Midbrain (tissue), 1 donor: ENCODE measurements at regions not wholly inside any gene's neighbourhood (a gene's known extent, or its start where the extent isn't known, plus 50 kb on each side); places are given as distances from the start of the nearest gene placed in this dataset.
"Not testable (repeated sequence)": the region's sequence is repeated elsewhere in the genome, so short reads cannot be mapped to it uniquely, and the experiment has no call there.

Experiments
- DNase-seq: peaks from one replicate; lab custom pipeline; 2025; lab: John Stamatoyannopoulos, UW

DNA sequence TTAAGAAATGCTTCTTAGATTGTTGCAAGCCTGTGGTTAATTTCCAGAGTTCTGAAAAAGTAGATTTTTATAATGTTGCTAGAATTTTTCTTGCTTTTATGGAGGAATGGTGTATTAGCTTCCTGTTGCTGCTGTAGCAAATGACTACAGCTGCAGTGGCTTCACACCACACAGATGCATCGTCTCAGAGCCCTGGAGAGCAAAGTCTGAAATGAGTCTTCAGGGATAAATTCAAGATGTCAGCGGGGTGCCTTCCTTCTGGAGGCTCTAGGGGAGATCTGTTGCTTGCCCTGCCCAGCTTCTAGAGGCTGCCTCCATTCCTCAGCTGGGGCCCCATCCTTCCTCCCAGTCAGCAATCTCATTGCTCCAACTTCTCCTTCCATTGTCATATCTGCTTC, 187.8 kb downstream of the ZNF516 start:
- DNase-seq: no peak

DNA sequence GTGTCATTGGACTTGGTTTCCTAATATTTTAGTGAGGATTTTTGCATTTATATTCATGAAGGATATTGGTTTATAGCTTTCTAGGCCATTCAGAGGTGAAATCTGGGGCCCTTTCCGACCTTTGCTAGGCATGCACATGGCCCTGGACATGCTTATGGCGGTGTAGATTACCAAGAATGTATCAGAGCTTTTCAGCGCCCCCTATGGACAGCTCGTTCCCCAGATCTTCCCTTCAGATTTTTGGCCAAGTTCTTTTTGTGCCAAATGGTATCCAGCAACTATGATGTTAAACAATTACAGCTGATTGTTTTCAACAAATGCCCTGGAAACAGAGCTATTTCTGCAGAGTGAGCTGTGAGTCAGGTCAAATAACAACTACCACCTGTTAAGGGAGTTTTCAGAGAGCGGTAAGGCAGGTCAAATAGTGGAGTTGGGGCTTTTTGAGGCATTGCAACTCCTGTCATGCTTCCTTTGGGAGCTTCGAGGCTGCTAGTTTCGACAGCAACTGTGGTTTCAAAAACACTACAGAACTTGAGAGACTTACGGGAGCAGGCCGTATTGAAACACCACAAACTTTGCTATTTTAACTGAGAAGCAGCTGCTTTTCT, 188.3 kb downstream of the ZNF516 start:
- no peak for DNase-seq

DNA sequence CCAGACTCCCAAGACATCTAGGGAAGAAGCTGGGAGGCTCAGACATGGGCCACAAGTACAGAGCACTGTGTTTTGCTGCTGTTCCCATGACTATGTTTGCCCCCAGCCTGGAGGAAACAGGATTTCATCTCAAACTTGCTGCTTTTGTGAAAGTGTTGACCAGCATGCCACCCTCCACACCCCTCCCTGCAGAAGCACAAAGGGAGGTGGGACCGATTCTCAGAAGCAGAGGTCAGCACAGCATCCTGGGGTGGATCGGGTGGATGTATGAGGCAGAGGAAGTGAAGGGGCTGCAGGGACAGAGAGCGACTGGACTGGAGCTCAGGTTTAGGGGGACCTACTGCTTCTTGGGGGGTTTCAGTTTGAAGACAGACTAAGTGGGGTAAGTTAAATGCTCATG, 209.2 kb downstream of the ZNF516 start:
- no peak for DNase-seq

DNA sequence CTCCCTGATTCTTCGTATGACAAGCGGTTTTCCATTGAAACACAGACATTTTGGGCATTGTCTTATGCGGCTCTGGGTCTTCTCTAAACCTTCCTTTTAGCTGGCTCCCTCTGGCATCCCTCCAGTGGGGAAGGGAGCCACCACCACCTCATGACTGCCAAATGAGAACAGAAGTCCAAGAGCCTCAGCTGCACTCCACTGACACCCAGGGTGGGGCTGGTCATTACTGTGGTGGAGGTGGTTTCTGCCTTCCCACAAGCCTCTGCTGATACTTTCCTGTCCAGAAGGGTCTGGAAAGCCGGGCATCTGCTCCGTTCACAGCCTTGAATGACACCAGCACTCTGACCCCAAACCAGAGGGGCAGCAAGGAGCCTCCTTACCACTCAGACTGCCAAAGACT, 213.5 kb downstream of the ZNF516 start:
- no peak for DNase-seq

DNA sequence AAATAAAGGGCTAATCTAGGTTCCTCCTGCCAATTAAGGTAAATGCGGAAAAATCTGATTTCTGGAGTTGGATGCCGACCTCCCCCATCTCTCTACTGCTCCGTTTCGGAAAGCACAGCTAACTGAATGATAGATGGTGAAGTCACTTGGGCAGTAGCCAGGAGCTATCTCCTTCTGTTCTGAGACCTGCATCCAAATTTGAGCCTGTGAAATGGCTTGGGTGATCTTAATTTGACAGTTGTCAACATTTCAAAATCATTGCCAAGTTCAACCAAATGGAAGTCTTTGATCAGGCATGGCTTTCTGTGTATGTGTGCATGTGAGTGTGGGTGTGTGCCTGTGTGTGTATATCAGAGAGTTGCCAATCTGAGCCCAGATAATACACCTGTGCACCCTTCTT, 217.2 kb downstream of the ZNF516 start:
- DNase-seq: no peak

DNA sequence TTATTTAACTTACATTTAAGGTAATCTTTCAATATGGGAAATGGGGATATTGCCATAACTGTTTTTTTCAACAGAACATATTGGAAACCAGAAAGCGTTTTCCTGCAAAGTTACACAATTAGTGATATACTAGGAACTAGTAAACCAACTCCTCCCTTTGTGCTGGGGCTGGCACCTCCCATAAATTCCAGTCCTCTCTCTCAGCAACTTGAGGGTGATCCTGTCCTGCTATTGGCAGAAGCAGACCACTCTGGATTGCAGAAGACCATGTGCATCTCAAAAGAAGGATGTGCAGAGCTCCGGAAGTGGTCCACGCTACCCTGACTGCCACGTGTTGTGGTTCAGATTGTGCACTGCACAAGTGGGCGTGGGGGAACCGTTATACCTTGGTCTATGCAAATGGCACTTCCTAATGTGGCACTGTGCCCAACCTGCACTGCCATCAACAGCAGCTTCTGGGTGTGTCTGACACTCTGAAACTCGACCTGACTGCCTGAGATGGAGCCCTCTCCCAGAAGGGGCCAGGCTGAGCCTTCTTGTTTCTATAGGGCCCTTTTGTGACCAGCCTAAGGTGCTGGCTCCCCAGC, 219.2 kb downstream of the ZNF516 start:
- DNase-seq: no peak

DNA sequence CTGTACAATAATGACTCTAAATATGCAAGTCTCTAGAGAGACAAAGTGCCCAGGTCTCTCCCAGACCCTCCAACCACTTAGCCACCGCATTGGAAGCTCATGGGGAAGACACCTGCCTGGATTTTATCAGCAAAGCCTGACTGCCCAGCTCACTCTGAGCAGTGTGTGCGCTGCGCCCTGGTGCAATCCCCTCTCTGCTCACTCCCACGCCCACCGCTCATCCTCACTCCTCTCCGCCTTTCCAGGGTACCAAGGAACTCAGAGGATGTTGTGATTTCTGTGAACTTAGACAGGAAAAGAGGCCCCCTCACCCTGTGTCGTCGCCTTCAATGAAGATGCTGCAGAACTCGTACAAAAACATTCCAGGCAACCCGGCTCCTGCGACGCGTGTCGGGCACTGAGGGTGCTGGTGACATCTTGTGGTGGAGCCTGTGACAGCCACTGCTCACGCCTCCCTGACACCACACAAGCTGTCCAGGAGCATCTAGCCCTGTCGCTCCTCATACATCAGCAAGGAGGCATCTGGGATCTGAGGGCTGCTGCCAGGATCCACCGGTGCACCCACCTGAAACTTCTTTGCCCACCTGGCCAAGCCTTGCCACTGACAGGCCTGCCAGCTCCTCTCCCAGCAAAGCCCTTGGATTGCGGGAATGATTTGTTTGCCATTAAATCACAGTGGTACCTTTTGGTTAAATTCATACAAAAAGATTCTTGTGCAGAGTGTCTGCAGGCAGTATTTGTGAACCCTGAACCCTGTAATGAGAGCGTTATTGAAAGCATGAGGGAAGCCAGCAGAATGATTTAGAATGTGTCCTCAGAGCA, 220.4 kb downstream of the ZNF516 start:
- peak; percentile 44 for DNase-seq

DNA sequence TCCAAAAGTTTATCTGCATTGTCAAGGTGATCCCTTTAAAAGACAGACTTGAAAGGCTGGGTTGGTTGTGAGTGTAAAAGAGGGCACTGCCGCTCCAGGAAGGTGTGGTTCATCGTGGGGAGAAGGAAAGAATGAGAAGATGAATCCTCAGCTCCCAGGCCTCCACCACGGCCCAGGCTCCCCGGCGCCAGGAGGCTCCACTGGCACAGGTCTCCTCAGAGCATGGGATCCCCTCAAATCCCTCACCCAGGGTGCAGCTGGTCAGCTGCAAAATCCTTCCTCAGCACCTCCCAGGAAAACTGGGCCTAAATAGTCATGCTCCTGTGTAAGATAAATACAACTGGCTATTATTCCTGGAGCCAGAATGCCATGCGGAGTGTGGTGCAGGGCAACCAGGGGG, 221.1 kb downstream of the ZNF516 start:
- no peak for DNase-seq

DNA sequence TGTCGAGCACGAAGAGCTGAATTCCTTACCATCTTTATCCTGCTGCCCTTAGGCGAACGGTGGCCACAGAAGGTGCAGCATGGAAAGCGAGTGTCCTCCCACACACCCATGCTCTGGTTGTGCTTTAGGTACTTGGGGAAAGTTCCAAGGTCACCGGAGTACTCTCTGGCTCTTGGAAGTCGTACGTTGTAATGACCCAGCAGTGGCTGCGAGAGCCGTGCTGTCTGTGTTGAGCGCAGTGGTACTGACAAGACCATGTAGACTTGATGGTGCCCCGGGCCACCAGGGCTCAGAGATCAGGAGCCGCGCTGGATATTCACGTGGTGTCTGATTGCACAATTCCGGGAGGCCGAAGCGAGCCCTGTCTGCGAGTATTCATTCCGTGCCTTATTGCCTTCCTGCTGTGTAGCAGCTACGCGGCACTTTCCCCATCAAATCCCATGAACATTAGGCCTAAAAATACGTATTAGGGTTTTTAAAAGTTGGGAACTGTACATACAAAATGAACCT, 222.0 kb downstream of the ZNF516 start:
- no peak for DNase-seq

DNA sequence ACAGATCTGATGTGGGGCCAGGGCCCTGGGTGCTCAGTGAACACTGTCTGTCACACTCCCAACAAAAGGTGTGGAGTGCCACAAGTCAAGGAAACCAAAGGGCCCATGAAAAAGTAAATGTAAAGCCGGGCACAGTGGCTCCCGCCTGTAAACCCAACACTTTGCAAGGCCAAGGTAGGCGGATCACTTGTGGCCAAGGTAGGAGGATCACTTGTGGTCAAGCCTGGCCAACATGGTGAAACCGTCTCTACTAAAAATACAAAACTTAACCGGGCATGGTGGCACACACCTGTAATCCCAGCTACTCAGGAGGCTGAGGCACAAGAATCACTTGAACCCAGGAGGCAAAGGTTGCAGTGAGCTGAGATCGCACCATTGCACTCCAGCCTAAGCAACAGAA, 227.6 kb downstream of the ZNF516 start:
- DNase-seq: not testable (repeated sequence)

DNA sequence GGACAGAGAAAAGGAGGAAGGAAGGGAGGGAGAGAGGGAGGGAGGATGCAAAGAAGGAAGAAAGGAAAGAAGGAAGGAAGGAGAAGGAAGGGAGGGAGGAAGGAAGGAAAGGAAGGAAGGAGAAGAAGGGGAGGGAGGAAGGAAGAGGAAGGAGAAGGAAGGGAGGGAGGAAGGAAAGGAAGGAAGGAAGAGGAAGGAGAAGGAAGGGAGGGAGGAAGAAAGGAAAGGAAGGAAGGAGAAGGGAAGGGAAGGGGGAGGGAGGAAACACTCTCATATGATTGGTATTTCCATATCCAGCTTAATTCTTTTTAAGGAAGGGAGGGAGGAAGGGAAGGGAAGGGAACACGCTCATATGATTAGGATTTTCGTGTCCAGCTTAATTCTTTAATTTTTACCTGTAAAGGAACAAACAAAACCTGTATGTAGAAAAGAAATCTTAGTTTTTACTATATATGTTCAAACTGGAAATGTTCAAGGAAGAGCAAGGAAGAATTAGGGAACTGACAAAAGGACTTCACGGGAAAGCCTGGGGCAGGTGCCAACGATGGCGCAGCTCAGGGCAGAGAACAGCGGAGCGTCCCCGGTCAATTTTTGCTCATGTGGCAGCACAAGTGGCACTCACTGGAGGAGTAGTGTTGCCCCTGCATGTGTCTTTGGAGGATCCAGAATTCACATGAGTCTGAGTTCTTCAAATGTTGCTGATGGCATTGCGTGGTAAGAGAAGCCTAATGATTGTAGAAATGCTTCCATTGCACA, 228.6 kb downstream of the ZNF516 start:
- DNase-seq: no peak

DNA sequence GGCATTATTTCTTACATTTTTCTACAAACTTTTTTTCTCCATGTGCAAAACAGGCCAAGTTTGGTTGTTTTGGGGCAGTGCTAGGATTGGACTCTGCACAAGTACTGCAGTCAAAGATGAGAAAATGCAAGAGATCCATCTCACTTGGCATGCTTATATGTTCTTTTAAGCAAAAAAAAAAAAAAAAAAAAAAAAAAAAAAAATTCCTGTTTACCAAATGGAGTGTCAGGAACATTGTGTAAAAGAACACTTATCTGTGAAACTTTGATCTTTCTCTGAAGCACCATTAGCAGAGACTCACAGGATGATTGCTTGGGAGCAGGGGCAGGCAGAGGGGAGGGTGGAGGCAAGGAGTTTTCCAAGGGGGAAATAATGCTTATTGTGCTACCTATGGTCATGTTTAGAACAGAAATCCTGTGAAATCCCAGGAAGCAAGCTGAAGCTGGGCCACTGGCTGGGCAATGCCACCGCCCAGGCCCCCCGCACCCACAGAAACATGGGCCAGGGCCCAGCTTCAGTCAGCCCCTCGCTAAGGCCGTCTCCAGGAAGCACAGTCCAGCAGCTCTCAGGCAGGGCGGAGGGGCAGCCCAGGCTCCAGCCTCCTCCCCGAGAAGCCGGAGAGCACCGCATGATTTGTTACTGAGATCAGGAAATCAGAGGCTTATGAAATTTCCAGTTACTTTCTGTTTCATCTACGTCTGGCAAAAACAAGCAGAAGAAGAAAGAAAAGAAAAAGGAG, 229.4 kb downstream of the ZNF516 start:
- no peak for DNase-seq

DNA sequence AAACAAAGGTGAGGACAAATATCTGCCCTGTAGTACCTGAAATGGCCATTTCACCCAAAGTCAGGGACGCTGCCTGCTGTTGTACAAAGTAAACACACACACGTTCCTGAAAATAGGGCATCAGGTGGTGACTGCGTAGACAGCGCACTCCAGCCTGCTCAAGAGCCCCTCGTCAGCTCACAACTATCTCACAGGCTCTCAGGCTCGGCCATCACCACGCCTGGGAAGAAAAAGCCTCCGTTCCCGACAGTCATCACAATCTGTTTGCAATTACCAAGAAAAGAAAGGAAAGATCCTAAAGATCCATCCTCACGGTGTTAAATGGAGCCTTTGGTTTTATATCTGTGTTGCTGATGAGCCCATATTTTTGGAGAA, 230.2 kb downstream of the ZNF516 start:
- no peak for DNase-seq

DNA sequence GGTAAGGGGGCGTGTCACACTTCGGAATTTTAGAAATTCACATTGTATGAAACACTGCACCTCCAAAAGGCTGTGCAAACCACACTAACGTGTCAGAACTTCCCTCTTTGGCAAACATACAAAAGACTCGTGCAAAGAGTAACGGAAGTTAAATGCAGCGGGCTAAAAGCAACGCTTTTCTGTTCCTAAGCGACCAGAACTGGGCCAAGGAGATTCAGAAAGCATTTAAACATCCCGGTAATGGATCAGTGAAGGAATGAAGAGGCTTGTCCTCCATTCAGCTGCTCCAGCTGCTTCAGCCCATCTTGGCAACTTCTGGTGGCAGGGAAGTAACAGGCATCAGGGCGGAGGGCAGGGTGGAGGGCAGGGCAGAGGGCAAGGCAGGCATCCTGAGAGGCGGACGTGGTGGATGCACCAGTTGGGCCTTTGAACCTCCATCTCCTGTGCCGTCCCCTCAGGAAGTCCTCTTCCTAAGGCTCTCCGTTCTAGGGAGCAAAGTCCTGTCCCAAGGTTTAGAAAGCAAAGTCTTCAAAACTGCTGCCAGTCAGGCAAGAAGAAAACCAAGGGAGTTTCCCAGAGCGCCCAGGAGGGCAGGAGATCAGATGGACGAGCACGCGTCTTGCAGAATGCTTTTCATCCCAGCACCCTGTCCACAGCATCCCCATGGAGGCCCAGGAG, 230.7 kb downstream of the ZNF516 start:
- DNase-seq: no peak

DNA sequence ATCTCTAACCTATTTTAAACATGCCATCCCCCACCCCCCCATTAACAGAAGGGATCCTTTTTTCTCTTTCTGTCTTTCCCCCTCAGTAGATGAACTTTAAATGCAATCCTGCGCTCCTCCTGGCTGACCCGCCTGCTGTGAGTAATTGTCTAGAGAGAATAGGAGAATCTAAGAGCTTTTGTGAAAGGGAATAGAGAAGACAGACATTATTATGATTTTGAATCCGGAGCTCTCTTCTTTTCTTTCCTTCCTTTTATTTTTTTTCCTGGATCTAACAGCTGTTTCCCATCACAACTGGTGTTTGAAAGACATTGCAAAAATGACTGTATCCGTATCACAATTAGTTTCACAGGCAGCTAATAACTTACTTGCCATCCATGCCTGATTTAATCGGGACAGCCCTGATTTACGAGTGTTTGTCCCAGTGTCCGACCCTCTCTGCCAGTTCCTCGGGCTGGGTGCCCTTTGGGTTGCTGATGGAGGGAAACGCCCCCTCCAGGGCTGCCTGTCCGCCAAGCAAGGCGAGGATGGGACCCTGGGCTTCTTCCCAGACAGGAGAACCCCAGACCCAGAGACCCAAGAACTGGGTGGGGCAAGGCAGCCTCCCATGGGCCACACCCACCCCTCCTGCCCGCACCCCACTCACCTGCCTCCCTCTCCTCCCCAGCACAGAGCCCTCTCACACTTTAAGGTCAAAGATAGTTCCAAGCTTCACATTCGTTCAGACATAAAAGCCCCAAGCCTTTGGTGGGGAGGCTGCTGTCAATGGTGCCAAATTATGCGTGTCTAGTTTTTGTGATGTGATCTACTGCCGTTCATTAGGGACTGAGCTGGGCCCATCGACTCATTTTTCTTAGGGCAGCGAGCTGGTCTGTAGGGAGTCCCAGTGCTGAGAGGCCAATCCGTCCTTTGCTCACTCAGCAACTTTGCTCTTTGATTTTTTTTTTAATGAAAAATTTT, 231.7 kb downstream of the ZNF516 start:
- no peak for DNase-seq

DNA sequence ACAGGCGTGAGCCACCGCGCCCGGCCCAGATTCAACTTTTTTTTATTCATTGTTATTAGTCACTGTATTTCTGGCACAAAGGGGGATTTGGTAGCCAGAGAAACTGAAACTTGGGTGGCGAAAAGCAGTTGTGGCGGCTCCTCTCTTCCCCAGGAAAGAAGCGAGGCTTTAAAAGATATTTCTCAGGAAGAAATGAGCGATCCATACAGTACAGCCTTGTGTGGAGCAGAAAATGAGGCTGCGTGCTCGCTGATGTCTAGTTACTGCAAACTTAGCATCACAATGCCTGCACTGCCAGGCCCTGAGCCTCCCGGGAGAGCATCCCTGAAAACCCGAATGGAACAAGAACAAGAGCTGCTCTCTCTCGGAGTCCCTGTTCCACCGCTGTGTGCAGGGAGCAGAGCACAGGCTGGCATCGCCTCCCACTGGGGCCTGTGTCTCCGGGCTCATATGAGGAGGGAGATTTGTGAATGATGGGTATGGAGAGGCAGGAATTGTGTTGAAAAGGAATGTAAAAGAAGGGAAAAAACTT, 234.0 kb downstream of the ZNF516 start:
- peak; percentile 33 for DNase-seq

DNA sequence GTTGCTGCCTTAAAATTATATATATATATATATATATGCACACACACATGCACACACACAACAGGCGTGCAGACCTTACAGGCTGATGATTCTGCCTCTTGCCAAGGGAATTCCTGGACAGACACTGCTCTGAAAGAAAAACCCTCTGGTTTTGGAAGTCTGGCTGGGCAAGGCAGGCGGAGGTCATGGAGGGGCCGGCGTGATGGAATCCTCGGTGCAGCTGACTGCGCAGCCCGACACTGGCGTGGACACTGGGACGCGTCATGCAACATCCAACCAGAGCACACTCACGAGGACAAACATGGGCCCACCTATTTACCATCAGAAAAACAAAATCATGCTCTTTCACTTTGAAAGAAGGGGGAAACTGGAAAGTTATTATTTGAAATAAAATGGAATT, 235.3 kb downstream of the ZNF516 start:
- DNase-seq: no peak

DNA sequence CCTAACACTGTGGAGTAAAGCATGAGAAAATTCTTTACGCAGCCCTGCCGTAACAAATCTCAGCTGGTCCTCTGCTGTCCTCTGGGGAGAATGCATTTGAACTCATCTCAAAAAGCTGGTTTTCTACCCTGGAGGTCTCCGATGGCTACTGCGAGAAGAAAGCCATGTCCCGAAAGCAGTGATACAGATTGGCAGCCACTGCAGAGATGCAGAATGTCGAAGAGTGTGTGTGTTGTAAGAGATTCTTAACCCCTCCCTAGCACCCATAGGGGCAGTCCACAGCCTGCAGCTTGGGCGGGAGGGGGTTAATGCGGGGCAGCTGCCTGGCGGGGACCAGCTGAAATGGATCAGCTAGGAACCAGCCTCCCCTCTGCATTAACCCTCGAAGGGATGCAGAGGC, 235.9 kb downstream of the ZNF516 start:
- no peak for DNase-seq

DNA sequence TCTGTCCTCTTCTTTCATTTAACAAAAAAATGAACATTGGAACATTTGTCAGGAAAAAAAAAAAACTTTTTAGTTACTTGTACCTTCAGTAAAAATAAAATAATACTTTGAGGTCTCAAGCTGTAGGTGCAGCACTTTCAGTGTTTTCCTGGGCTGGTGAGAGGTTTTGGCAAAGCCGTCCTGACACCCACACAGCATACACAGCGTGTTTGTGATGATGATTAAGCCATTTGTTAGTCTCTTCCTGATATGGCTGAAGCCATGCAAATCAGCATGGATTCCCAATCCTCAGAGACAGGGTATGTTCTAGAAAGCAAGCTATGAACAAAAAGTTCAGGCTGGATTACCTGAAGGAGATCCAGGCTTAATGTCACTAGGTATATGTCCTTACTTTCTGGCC, 236.8 kb downstream of the ZNF516 start:
- no peak for DNase-seq
